ENCODE measurements at regions not wholly inside any gene's neighbourhood (a gene's known extent, or its start where the extent isn't known, plus 50 kb on each side); places are given as distances from the start of the nearest gene placed in this dataset.

DNA sequence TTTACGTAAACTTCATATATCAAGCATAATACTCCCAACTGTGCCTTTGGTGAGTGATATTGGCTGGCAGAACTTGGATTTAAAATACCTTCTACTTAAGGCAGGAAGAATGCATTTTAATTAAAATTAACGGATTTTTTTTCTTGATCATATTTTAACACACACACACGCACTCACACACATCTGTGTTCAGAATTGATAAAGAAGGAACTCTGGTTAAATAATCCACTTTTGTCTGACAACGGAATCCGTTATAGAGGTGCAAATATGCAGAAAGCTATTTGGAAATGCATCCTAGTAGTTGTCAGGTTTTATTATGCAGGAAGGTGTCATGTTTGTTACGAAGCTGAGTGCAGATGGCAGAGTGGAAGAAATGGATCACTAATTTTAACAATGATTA lies 105.5 kb upstream of the ZNF536 start:
- Mint-ChIP-seq H3K36me3 (ENCODE audit: low read depth, unreplicated experiment) (no peaks in the 10 kb centered on the region), H3K9me3 (ENCODE audit: unreplicated experiment) (no peaks in the 10 kb centered on the region), H3K27ac (ENCODE audit: unreplicated experiment) (no peak overlapping the region), H3K4me3 (ENCODE audit: unreplicated experiment) (no peak overlapping the region), H3K27me3 (ENCODE audit: unreplicated experiment) (peaks cover 4% of the 10 kb centered on the region), H3K4me1 (ENCODE audit: unreplicated experiment) (peaks cover 13% of the 10 kb centered on the region)
- no peak for DNase-seq (ENCODE audit: low spot score)
- TF ChIP-seq, protein P1, sequence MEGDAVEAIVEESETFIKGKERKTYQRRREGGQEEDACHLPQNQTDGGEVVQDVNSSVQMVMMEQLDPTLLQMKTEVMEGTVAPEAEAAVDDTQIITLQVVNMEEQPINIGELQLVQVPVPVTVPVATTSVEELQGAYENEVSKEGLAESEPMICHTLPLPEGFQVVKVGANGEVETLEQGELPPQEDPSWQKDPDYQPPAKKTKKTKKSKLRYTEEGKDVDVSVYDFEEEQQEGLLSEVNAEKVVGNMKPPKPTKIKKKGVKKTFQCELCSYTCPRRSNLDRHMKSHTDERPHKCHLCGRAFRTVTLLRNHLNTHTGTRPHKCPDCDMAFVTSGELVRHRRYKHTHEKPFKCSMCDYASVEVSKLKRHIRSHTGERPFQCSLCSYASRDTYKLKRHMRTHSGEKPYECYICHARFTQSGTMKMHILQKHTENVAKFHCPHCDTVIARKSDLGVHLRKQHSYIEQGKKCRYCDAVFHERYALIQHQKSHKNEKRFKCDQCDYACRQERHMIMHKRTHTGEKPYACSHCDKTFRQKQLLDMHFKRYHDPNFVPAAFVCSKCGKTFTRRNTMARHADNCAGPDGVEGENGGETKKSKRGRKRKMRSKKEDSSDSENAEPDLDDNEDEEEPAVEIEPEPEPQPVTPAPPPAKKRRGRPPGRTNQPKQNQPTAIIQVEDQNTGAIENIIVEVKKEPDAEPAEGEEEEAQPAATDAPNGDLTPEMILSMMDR (IDR thresholded peaks at IDR 0.05; ENCODE audit: unreplicated experiment), result no peak

DNA sequence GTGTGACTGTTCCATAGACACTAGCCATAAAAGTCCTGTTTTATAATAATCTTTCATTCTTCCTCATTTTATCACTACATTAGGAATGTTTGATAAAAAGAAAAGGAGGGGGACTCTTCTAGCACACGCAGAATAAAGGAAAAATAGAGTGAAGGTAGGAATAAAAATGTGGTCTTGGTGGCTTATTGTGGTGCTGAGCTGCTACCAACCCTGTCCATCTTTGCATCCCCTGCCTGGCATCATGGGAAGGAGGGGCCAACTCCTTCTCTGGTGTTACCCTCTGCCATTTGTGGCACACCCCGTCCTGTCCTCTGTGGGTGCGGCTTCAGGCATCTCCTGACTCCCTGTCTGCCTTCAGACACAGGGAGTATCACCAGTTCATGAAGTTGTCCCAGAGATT lies 104.9 kb upstream of the ZNF536 start:
- no peaks in the 10 kb centered on the region for H3K9me3 Mint-ChIP-seq (ENCODE audit: unreplicated experiment)

DNA sequence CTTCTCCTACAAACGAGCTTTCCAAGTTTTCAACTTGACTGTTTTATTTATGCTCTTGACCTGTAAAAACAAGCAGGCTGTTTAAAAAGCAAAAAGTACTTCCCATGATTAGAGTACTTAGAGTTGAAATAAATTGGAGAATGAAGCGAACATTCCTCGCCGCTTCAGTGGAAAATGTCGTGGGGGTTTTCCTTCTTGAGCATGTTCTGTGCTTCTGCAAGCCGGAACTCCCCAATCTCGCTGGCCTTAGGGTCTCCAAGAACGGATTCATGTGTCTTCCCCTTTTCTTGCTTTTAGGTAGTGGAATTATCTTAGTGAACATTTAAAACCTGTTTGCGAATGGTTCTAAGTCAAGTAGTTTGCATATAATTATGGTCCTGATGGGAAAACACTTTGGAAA lies 103.6 kb upstream of the ZNF536 start:
- H3K9me3 Mint-ChIP-seq (ENCODE audit: unreplicated experiment), result no peaks in the 10 kb centered on the region
- TF ChIP-seq, protein P1 (IDR thresholded peaks at IDR 0.05; ENCODE audit: unreplicated experiment), result no peak
- H3K4me3 Mint-ChIP-seq (ENCODE audit: unreplicated experiment), result no peak overlapping the region
- H3K4me1 Mint-ChIP-seq (ENCODE audit: unreplicated experiment), result peaks cover 11% of the 10 kb centered on the region
- H3K36me3 Mint-ChIP-seq (ENCODE audit: low read depth, unreplicated experiment), result peaks cover 5% of the 10 kb centered on the region
- H3K27me3 Mint-ChIP-seq (ENCODE audit: unreplicated experiment), result no peaks in the 10 kb centered on the region
- DNase-seq (ENCODE audit: low spot score), result no peak
- H3K27ac Mint-ChIP-seq (ENCODE audit: unreplicated experiment), result no peak overlapping the region

More for the DNA sequence above, 104.9 kb upstream of the ZNF536 start:
- Mint-ChIP-seq H3K4me1 (ENCODE audit: unreplicated experiment) (peaks cover 13% of the 10 kb centered on the region), H3K36me3 (ENCODE audit: low read depth, unreplicated experiment) (no peaks in the 10 kb centered on the region), H3K27ac (ENCODE audit: unreplicated experiment) (no peak overlapping the region), H3K27me3 (ENCODE audit: unreplicated experiment) (peaks cover 2% of the 10 kb centered on the region), H3K4me3 (ENCODE audit: unreplicated experiment) (no peak overlapping the region)
- no peak for DNase-seq (ENCODE audit: low spot score)
- TF ChIP-seq, protein P1 (IDR thresholded peaks at IDR 0.05; ENCODE audit: unreplicated experiment), result no peak

DNA sequence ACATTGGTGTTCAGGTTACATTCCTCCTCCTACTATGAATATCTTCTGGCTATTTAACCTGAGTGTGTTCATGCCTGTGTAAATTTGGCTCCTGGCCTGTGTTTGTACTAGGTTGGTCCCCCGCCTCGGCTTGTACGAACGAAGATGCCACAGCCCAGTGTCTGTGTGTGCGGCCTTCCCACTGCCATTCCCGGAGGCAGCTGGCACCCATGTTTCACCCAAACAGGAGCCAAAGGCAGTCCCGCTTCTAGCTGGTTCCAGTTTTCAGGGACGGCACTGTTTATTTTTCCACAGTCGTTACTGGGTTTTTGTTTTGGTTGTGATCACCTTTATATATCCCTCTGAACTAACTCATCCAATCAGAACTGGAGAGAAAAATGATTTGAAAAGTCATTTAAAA lies 102.5 kb upstream of the ZNF536 start:
- H3K36me3 Mint-ChIP-seq (ENCODE audit: low read depth, unreplicated experiment), result peaks cover 5% of the 10 kb centered on the region
- H3K27ac Mint-ChIP-seq (ENCODE audit: unreplicated experiment), result no peak overlapping the region
- TF ChIP-seq, protein P1 (IDR thresholded peaks at IDR 0.05; ENCODE audit: unreplicated experiment), result no peak
- no peak for DNase-seq (ENCODE audit: low spot score)
- no peaks in the 10 kb centered on the region for H3K27me3 Mint-ChIP-seq (ENCODE audit: unreplicated experiment)
- no peaks in the 10 kb centered on the region for H3K9me3 Mint-ChIP-seq (ENCODE audit: unreplicated experiment)
- H3K4me3 Mint-ChIP-seq (ENCODE audit: unreplicated experiment), result no peak overlapping the region
- peaks cover 2% of the 10 kb centered on the region for H3K4me1 Mint-ChIP-seq (ENCODE audit: unreplicated experiment)

DNA sequence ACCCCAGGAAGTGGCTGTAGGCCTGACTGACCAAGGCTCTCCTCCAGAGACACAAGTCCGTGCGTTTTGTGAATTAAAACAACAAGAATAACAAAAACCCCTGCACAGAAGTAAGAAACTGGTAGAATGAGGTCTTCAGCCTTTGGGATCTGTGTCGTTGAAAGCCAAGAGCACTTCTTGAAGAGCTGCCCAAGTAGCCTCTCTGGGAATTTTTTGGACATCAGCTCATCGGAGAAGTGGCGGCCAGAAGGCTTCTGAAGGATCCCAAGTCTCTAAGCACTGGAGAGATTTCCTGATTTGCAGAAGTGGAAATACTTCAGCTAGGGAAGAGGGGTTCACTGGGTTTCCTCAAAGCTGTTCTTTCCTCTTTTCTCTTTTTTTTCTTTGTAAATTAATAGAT lies 100.4 kb upstream of the ZNF536 start:
- H3K4me3 Mint-ChIP-seq (ENCODE audit: unreplicated experiment), result no peak overlapping the region
- TF ChIP-seq, protein P1 (IDR thresholded peaks at IDR 0.05; ENCODE audit: unreplicated experiment), result no peak
- H3K36me3 Mint-ChIP-seq (ENCODE audit: low read depth, unreplicated experiment), result peaks cover 5% of the 10 kb centered on the region
- no peaks in the 10 kb centered on the region for H3K27me3 Mint-ChIP-seq (ENCODE audit: unreplicated experiment)
- no peaks in the 10 kb centered on the region for H3K4me1 Mint-ChIP-seq (ENCODE audit: unreplicated experiment)
- no peak for DNase-seq (ENCODE audit: low spot score)
- no peaks in the 10 kb centered on the region for H3K9me3 Mint-ChIP-seq (ENCODE audit: unreplicated experiment)
- no peak overlapping the region for H3K27ac Mint-ChIP-seq (ENCODE audit: unreplicated experiment)
